ENCODE measurements at regions not wholly inside any gene's neighbourhood (a gene's known extent, or its start where the extent isn't known, plus 50 kb on each side); places are given as distances from the start of the nearest gene placed in this dataset.

DNA sequence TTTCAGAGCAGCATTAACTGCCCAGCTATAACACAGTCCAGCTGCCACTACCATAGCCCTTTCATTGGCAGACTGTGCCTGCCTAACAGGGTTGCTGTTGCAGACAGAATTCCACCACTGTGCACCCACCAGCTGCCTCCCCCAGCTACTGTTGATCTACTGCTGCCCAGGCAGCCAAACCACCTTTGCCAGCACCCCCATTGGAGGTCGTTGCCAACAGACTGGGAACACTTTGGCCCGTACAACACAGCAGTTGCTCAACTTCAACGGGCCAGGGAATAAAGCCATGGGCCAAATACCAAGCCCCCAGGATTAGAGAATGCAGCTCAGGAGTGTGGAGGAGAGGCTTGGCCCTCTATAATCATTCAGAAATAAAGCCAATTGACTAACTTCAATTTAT lies 473.6 kb downstream of the CDH11 start:
- WGBS (ENCODE audit: low lambda C conversion rate, missing lambda C conversion rate): 88% methylated on average over 3 of the region's 3 CpGs
- no peaks in the 10 kb centered on the region for H3K36me3 ChIP-seq (replicated peaks; ENCODE audit: insufficient read depth, low read depth)
- no peaks in the 10 kb centered on the region for H3K9me2 ChIP-seq (replicated peaks; ENCODE audit: insufficient read depth)
- TF ChIP-seq EZH2 (IDR thresholded peaks at IDR 0.05; ENCODE audit: borderline replicate concordance): no peak
- no peak for TF ChIP-seq CTCF (IDR thresholded peaks at IDR 0.05; ENCODE audit: poor library complexity)
- no peak for TF ChIP-seq EZH2phosphoT487 (IDR thresholded peaks at IDR 0.05; ENCODE audit: low read depth, severe bottlenecking, unreplicated experiment)
- H3K4me2 ChIP-seq: no peak overlapping the region
- H3K4me3 ChIP-seq: no peak overlapping the region
- H3K4me1 ChIP-seq (ENCODE audit: insufficient read depth): no peaks in the 10 kb centered on the region
- no peak overlapping the region for H2AFZ ChIP-seq
- no peaks in the 10 kb centered on the region for H4K20me1 ChIP-seq (ENCODE audit: insufficient read depth, poor library complexity, severe bottlenecking)
- H3K9me3 ChIP-seq (ENCODE audit: low read depth): no peaks in the 10 kb centered on the region
- no peaks in the 10 kb centered on the region for H3K79me2 ChIP-seq
- H3K27ac ChIP-seq: no peak overlapping the region
- no peak for DNase-seq (ENCODE audit: low spot score)
- H3K27me3 ChIP-seq: no peaks in the 10 kb centered on the region

GRCh38 chr16:64641343-64641742 lies 480.5 kb downstream of the CDH11 start:
- Histone ChIP-seq H3K4me2 (no peak overlapping the region), H3K36me3 (replicated peaks; ENCODE audit: insufficient read depth, low read depth) (no peaks in the 10 kb centered on the region), H3K4me3 (no peak overlapping the region), H3K27ac (no peak overlapping the region), H2AFZ (no peak overlapping the region), H3K9me2 (replicated peaks; ENCODE audit: insufficient read depth) (no peaks in the 10 kb centered on the region), H3K9me3 (ENCODE audit: low read depth) (no peaks in the 10 kb centered on the region), H3K79me2 (no peaks in the 10 kb centered on the region), H3K27me3 (no peaks in the 10 kb centered on the region), H3K4me1 (ENCODE audit: insufficient read depth) (no peaks in the 10 kb centered on the region), H4K20me1 (ENCODE audit: insufficient read depth, poor library complexity, severe bottlenecking) (no peaks in the 10 kb centered on the region)
- TF ChIP-seq EZH2phosphoT487 (IDR thresholded peaks at IDR 0.05; ENCODE audit: low read depth, severe bottlenecking, unreplicated experiment) (no peak), CTCF (IDR thresholded peaks at IDR 0.05; ENCODE audit: poor library complexity) (no peak), EZH2 (IDR thresholded peaks at IDR 0.05; ENCODE audit: borderline replicate concordance) (no peak)
- 95% methylated on average over 3 of the region's 3 CpGs for WGBS (ENCODE audit: low lambda C conversion rate, missing lambda C conversion rate)
- DNase-seq (ENCODE audit: low spot score): no peak

- H3K4me3 ChIP-seq: no peak overlapping the region
- H3K9me3 ChIP-seq (ENCODE audit: low read depth): no peaks in the 10 kb centered on the region
- no peaks in the 10 kb centered on the region for H3K9me2 ChIP-seq (replicated peaks; ENCODE audit: insufficient read depth)
- no peaks in the 10 kb centered on the region for H3K27me3 ChIP-seq
- DNase-seq (ENCODE audit: low spot score): no peak
- no peak for TF ChIP-seq CTCF (IDR thresholded peaks at IDR 0.05; ENCODE audit: poor library complexity)
- no peak for TF ChIP-seq EZH2phosphoT487 (IDR thresholded peaks at IDR 0.05; ENCODE audit: low read depth, severe bottlenecking, unreplicated experiment)
- TF ChIP-seq EZH2 (IDR thresholded peaks at IDR 0.05; ENCODE audit: borderline replicate concordance): no peak
- 87% methylated on average over 2 of the region's 2 CpGs for WGBS (ENCODE audit: low lambda C conversion rate, missing lambda C conversion rate)
- no peaks in the 10 kb centered on the region for H3K79me2 ChIP-seq
- H3K36me3 ChIP-seq (replicated peaks; ENCODE audit: insufficient read depth, low read depth): no peaks in the 10 kb centered on the region
- H2AFZ ChIP-seq: no peak overlapping the region
- H4K20me1 ChIP-seq (ENCODE audit: insufficient read depth, poor library complexity, severe bottlenecking): no peaks in the 10 kb centered on the region
- H3K4me1 ChIP-seq (ENCODE audit: insufficient read depth): no peaks in the 10 kb centered on the region
- no peak overlapping the region for H3K4me2 ChIP-seq
- no peak overlapping the region for H3K27ac ChIP-seq
Measured at GRCh38 chr16:64638766-64639165, 483.1 kb downstream of the CDH11 start.

- Histone ChIP-seq H3K4me2 (no peak overlapping the region), H3K4me3 (no peak overlapping the region)
Measured at GRCh38 chr16:64629622-64630021, 492.2 kb downstream of the CDH11 start.

More at GRCh38 chr16:64629622-64630021, 492.2 kb downstream of the CDH11 start:
- no peak overlapping the region for H2AFZ ChIP-seq
- no peaks in the 10 kb centered on the region for H3K4me1 ChIP-seq (ENCODE audit: insufficient read depth)
- H3K9me2 ChIP-seq (replicated peaks; ENCODE audit: insufficient read depth): peaks cover 4% of the 10 kb centered on the region
- no peaks in the 10 kb centered on the region for H4K20me1 ChIP-seq (ENCODE audit: insufficient read depth, poor library complexity, severe bottlenecking)
- TF ChIP-seq EZH2 (IDR thresholded peaks at IDR 0.05; ENCODE audit: borderline replicate concordance): no peak
- no peak for TF ChIP-seq CTCF (IDR thresholded peaks at IDR 0.05; ENCODE audit: poor library complexity)
- TF ChIP-seq EZH2phosphoT487 (IDR thresholded peaks at IDR 0.05; ENCODE audit: low read depth, severe bottlenecking, unreplicated experiment): no peak
- no peaks in the 10 kb centered on the region for H3K36me3 ChIP-seq (replicated peaks; ENCODE audit: insufficient read depth, low read depth)
- H3K9me3 ChIP-seq (ENCODE audit: low read depth): no peaks in the 10 kb centered on the region
- H3K27ac ChIP-seq: no peak overlapping the region
- H3K79me2 ChIP-seq: no peaks in the 10 kb centered on the region
- no peaks in the 10 kb centered on the region for H3K27me3 ChIP-seq
- DNase-seq (ENCODE audit: low spot score): no peak
- 80% methylated on average over 2 of the region's 2 CpGs for WGBS (ENCODE audit: low lambda C conversion rate, missing lambda C conversion rate)
